ENCODE measurements at regions not wholly inside any gene's neighbourhood (a gene's known extent, or its start where the extent isn't known, plus 50 kb on each side); places are given as distances from the start of the nearest gene placed in this dataset.

- no peak overlapping the region for H3K27ac ChIP-seq (ENCODE audit: extremely low read length, insufficient read depth, low read length)
- no peak overlapping the region for H3K9ac ChIP-seq (ENCODE audit: insufficient read depth, low read depth, low read length)
- no peak overlapping the region for H3K4me2 ChIP-seq (ENCODE audit: low read depth, low read length)
- no peaks in the 10 kb centered on the region for H3K4me1 ChIP-seq (ENCODE audit: insufficient read depth, low read length)
- no TSS peak for BruUV-seq (replicated peaks)
- H4K20me1 ChIP-seq (ENCODE audit: insufficient read depth, low read length): no peaks in the 10 kb centered on the region
- intact Hi-C loops (cut with micrococcal nuclease; ENCODE audit: unreplicated experiment) (loop anchor here (2.0 kb wide), 1 partner anchor 144 kb away; no protein-coding TSS in a partner anchor), in situ Hi-C loops (cut with HindIII; ENCODE audit: extremely low pct_ligation_motif_present, low pct_unique_long_range_greater_than_20kb) (no loop called here)
- ATAC-seq: no peak
- no peaks in the 10 kb centered on the region for H3K36me3 ChIP-seq (replicated peaks in 1 of 2; ENCODE audit: control insufficient read depth in 1 of 2, insufficient read depth in 2 of 2, low read length in 2 of 2)
- TF ChIP-seq ZNF563 (CRISPR knock-in tag; IDR thresholded peaks at IDR 0.05) (no peak), ZNF496 (CRISPR knock-in tag; IDR thresholded peaks at IDR 0.05; ENCODE audit: insufficient replicate concordance) (no peak), NFIB (CRISPR knock-in tag; IDR thresholded peaks at IDR 0.05; ENCODE audit: borderline replicate concordance) (no peak), IKZF4 (CRISPR knock-in tag; IDR thresholded peaks at IDR 0.05; ENCODE audit: borderline replicate concordance, low read depth, not compliant biosample characterization) (no peak), ZBTB38 (CRISPR knock-in tag; IDR thresholded peaks at IDR 0.05) (no peak), ZFYVE20 (CRISPR knock-in tag; IDR thresholded peaks at IDR 0.05; ENCODE audit: borderline replicate concordance, low read depth) (no peak), ZNF879 (CRISPR knock-in tag; IDR thresholded peaks at IDR 0.05) (no peak), LRRFIP1 (CRISPR knock-in tag; conservative IDR thresholded peaks at IDR 0.05) (no peak), ZNF17 (CRISPR knock-in tag; IDR thresholded peaks at IDR 0.05) (no peak), ZBTB10 (CRISPR knock-in tag; IDR thresholded peaks at IDR 0.05; ENCODE audit: borderline replicate concordance) (no peak), CBX1 (IDR thresholded peaks at IDR 0.05; ENCODE audit: low read depth) (no peak), ZFP37 (CRISPR knock-in tag; IDR thresholded peaks at IDR 0.05; ENCODE audit: borderline replicate concordance) (no peak), PAF1 (CRISPR knock-in tag; IDR thresholded peaks at IDR 0.05) (no peak), RARG (CRISPR knock-in tag; IDR thresholded peaks at IDR 0.05; ENCODE audit: low read depth) (no peak), RFX1 (IDR thresholded peaks at IDR 0.05) (no peak), ZNF619 (CRISPR knock-in tag; IDR thresholded peaks at IDR 0.05) (no peak), ESRRA (CRISPR knock-in tag; IDR thresholded peaks at IDR 0.05; ENCODE audit: low read depth) (no peak)
- TF ChIP-seq, protein P1, sequence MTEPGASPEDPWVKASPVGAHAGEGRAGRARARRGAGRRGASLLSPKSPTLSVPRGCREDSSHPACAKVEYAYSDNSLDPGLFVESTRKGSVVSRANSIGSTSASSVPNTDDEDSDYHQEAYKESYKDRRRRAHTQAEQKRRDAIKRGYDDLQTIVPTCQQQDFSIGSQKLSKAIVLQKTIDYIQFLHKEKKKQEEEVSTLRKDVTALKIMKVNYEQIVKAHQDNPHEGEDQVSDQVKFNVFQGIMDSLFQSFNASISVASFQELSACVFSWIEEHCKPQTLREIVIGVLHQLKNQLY (CRISPR knock-in tag; IDR thresholded peaks at IDR 0.05): no peak
- TF ChIP-seq, protein P2, sequence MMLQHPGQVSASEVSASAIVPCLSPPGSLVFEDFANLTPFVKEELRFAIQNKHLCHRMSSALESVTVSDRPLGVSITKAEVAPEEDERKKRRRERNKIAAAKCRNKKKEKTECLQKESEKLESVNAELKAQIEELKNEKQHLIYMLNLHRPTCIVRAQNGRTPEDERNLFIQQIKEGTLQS (CRISPR knock-in tag; IDR thresholded peaks at IDR 0.05): no peak
- H3K9me3 ChIP-seq (ENCODE audit: low read length): peaks cover 7% of the 10 kb centered on the region; the same call in 1 of the 2 replicates
- no peak overlapping the region for H3K4me3 ChIP-seq (replicated peaks in 1 of 3; ENCODE audit: insufficient read depth in 1 of 3, low read depth in 2 of 3, low read length in 3 of 3)
- ChIA-PET POLR2A (no interaction called here), CTCF (ENCODE audit: low intra/inter-chr PET ratio, low total read pairs) (interaction anchor here (1.3 kb wide), 1 partner anchor 146 kb away, joined by 3 read pairs; no protein-coding TSS in a partner anchor)
- FAIRE-seq: no peak
- DNase-seq (ENCODE audit: low spot score): no peak
- WGBS (ENCODE audit: low lambda C conversion rate): 0% methylated on average over 1 of the region's 1 CpG
- no peaks in the 10 kb centered on the region for H3K27me3 ChIP-seq (ENCODE audit: control insufficient read depth in 1 of 2, insufficient read depth in 2 of 2, low read length in 2 of 2)
- H2AFZ ChIP-seq (ENCODE audit: low read length): no peak overlapping the region
- no peaks in the 10 kb centered on the region for H3K79me2 ChIP-seq (ENCODE audit: insufficient read depth, low read length)
These were observed 141.9 kb downstream of the NPR3 start for GRCh38 chr5:32852976-32853375.
